Liver (tissue), 3 donors: ENCODE measurements at regions not wholly inside any gene's neighbourhood (a gene's known extent, or its start where the extent isn't known, plus 50 kb on each side); places are given as distances from the start of the nearest gene placed in this dataset.

Experiments used
- HNF4G ChIP-seq: IDR thresholded peaks from 2 replicates; pipeline ENCODE4 v1.6.1; 2016; ENCODE audit warnings: antibody characterized with exemption
- RAD21 ChIP-seq, 2 donors: IDR thresholded peaks; 2 replicates each; pipeline ENCODE4 v1.6.1; 2016; ENCODE audit warnings: antibody characterized with exemption in 2 of 2, mild to moderate bottlenecking in 2 of 2
- TAF1 ChIP-seq: conservative IDR thresholded peaks from 2 replicates; pipeline ENCODE4 v1.6.1; 2016; ENCODE audit warnings: antibody characterized with exemption, mild to moderate bottlenecking
- YY1 ChIP-seq: IDR thresholded peaks from 2 replicates; pipeline ENCODE4 v1.6.1; 2016; ENCODE audit warnings: antibody characterized with exemption, mild to moderate bottlenecking
- TF ChIP-seq, protein P1 (sequence below): fragments of 150-350 bp; IDR thresholded peaks from 2 replicates; pipeline ENCODE4 v1.5.1; 2017; ENCODE audit warnings: improper control_type of control experiment, low read depth, low read length; ENCODE audit not compliant: missing input control
- TF ChIP-seq, protein P2 (sequence below): IDR thresholded peaks from 2 replicates; pipeline ENCODE4 v1.6.1; 2016; ENCODE audit warnings: antibody characterized with exemption
- donor health status: healthy.
- donor health status: healthy.

DNA sequence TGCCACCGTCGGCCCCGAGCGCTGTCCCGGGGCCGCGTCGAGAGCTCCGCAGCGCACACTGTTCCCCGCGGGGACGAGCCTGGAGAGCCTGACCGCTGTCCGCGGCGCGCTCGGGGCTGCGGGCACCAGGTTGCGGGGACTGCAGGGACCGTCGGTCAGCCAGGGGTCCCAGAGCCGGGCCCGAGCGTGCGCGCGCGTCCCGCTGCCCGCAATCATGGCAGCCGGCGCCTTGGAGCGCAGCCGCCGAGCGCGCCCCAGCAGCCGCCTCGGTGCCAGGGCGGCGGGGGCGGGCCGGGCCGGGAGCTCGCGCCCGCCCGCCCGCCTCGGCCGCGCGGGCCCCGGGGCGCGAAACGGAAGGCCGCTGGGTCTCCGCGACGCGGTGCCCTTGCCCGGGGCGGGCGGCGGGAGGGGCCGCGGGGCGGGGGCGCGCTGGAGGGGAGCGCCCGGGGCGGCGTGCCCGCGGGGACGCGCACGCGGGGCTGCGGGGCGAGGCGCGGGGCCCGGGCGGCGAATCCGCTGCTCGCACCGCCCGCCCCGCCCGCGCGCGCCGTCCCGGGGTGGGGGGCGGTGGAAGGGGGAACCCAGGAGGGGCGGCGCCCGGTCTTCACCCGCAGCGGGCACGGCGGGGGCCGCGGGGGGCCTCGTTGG lies 79.4 kb upstream of the PPARA start:
- TF ChIP-seq, protein P1, sequence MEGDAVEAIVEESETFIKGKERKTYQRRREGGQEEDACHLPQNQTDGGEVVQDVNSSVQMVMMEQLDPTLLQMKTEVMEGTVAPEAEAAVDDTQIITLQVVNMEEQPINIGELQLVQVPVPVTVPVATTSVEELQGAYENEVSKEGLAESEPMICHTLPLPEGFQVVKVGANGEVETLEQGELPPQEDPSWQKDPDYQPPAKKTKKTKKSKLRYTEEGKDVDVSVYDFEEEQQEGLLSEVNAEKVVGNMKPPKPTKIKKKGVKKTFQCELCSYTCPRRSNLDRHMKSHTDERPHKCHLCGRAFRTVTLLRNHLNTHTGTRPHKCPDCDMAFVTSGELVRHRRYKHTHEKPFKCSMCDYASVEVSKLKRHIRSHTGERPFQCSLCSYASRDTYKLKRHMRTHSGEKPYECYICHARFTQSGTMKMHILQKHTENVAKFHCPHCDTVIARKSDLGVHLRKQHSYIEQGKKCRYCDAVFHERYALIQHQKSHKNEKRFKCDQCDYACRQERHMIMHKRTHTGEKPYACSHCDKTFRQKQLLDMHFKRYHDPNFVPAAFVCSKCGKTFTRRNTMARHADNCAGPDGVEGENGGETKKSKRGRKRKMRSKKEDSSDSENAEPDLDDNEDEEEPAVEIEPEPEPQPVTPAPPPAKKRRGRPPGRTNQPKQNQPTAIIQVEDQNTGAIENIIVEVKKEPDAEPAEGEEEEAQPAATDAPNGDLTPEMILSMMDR = no peak
- no peak for TF ChIP-seq YY1
- TF ChIP-seq, protein P2, sequence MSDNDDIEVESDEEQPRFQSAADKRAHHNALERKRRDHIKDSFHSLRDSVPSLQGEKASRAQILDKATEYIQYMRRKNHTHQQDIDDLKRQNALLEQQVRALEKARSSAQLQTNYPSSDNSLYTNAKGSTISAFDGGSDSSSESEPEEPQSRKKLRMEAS = no peak
- TF ChIP-seq HNF4G = no peak
- TF ChIP-seq RAD21 (IDR thresholded peaks at IDR 0.05) = no peak
- TF ChIP-seq TAF1 = no peak
